ENCODE measurements at regions not wholly inside any gene's neighbourhood (a gene's known extent, or its start where the extent isn't known, plus 50 kb on each side); places are given as distances from the start of the nearest gene placed in this dataset.
"Not testable (repeated sequence)": the region's sequence is repeated elsewhere in the genome, so short reads cannot be mapped to it uniquely, and the experiment has no call there.

- TF ChIP-seq, protein P1, sequence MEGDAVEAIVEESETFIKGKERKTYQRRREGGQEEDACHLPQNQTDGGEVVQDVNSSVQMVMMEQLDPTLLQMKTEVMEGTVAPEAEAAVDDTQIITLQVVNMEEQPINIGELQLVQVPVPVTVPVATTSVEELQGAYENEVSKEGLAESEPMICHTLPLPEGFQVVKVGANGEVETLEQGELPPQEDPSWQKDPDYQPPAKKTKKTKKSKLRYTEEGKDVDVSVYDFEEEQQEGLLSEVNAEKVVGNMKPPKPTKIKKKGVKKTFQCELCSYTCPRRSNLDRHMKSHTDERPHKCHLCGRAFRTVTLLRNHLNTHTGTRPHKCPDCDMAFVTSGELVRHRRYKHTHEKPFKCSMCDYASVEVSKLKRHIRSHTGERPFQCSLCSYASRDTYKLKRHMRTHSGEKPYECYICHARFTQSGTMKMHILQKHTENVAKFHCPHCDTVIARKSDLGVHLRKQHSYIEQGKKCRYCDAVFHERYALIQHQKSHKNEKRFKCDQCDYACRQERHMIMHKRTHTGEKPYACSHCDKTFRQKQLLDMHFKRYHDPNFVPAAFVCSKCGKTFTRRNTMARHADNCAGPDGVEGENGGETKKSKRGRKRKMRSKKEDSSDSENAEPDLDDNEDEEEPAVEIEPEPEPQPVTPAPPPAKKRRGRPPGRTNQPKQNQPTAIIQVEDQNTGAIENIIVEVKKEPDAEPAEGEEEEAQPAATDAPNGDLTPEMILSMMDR (IDR thresholded peaks at IDR 0.05) = not testable (repeated sequence)
- TF ChIP-seq POLR2A (IDR thresholded peaks at IDR 0.05) = not testable (repeated sequence)
Measured at GRCh38 chr9:62817214-62817613, 1627.4 kb downstream of the SPATA31A7 start.
